Activated naive CD4-positive, alpha-beta T cell treated with anti-CD3 and anti-CD28 coated beads for 36 hours (primary cell): ENCODE measurements at regions not wholly inside any gene's neighbourhood (a gene's known extent, or its start where the extent isn't known, plus 50 kb on each side); places are given as distances from the start of the nearest gene placed in this dataset.

ENCODE experiments used
- CTCF ChIA-PET: fragments of 350-600 bp; sonication (Branson Sonifier 250); formaldehyde crosslinking; loops from one replicate; lab custom pipeline; 2021; ENCODE audit warnings: antibody characterized with exemption; lab: Charles Lee
- DNase-seq: peaks from one replicate; pipeline ENCODE4 v3.0.0-alpha.2; 2020
- H3K27ac Mint-ChIP-seq: one replicate; pipeline ENCODE4 v1.8.0; 2021; ENCODE audit warnings: mild to moderate bottlenecking, mixed read lengths
- H3K27me3 Mint-ChIP-seq: one replicate; pipeline ENCODE4 v1.8.0; 2021; ENCODE audit warnings: low read depth, mixed read lengths
- H3K36me3 Mint-ChIP-seq: one replicate; pipeline ENCODE4 v1.8.0; 2021; ENCODE audit warnings: low read depth, mixed read lengths
- H3K4me1 Mint-ChIP-seq: one replicate; pipeline ENCODE4 v1.8.0; 2021; ENCODE audit warnings: low read depth, mixed read lengths
- H3K4me3 Mint-ChIP-seq: one replicate; pipeline ENCODE4 v1.8.0; 2021; ENCODE audit warnings: mild to moderate bottlenecking, moderate library complexity, mixed read lengths
- H3K9me3 Mint-ChIP-seq: one replicate; pipeline ENCODE4 v1.8.0; 2021; ENCODE audit warnings: mixed read lengths
- intact Hi-C: fragments of 100-400 bp; cut with micrococcal nuclease; formaldehyde crosslinking; loops from one replicate; pipeline ENCODE4 v1.15.1; 2023

DNA sequence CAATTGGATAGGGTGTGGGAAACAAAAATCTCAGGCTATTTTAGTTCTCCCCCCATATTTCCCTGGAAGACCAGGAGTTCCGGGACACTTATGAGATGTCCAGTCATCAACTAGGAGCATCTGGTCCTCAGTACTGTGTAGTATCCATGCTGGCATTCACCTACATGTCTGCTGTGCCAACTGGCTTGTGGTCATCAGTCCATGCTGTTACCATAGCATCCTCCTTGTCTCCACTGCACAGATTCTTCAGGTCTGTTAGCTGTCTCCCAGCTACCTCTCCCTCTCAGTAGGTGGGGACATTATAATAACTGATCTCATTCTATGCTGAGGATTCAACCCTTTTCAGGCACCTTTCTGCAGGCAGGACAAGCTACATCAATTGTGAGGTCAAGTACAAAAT is 302.9 kb downstream of the BARHL2 start:
- H3K9me3 Mint-ChIP-seq = no peaks in the 10 kb centered on the region
- no peak for DNase-seq
- no peak overlapping the region for H3K27ac Mint-ChIP-seq
- no peaks in the 10 kb centered on the region for H3K4me1 Mint-ChIP-seq
- no peaks in the 10 kb centered on the region for H3K36me3 Mint-ChIP-seq
- peaks cover 6% of the 10 kb centered on the region for H3K27me3 Mint-ChIP-seq
- H3K4me3 Mint-ChIP-seq = no peak overlapping the region
- CTCF ChIA-PET = no interaction called here
- intact Hi-C loops = no loop called here

DNA sequence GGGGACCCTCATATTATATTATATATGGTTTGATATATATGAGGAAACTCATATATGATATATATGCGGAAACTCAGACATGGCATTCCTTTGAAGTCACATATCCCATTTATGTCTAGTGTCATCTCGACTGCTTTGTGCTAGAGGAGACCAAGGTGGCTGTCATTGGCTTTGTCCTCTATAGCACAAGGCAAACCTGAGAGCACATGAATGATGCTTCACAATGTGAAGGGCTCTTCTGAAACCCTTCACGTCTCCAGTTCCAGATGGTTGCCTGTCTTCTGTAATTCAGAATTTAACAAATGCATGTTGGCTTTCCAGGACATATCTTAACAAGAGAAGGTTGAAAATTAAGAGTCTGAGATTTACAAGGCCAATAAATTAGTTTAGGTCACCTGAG is 303.6 kb downstream of the BARHL2 start:
- H3K27ac Mint-ChIP-seq = no peak overlapping the region
- no peak for DNase-seq
- no peaks in the 10 kb centered on the region for H3K9me3 Mint-ChIP-seq
- H3K4me1 Mint-ChIP-seq = no peaks in the 10 kb centered on the region
- no peak overlapping the region for H3K4me3 Mint-ChIP-seq
- intact Hi-C loops = no loop called here
- CTCF ChIA-PET = no interaction called here
- peaks cover 6% of the 10 kb centered on the region for H3K27me3 Mint-ChIP-seq
- H3K36me3 Mint-ChIP-seq = no peaks in the 10 kb centered on the region

DNA sequence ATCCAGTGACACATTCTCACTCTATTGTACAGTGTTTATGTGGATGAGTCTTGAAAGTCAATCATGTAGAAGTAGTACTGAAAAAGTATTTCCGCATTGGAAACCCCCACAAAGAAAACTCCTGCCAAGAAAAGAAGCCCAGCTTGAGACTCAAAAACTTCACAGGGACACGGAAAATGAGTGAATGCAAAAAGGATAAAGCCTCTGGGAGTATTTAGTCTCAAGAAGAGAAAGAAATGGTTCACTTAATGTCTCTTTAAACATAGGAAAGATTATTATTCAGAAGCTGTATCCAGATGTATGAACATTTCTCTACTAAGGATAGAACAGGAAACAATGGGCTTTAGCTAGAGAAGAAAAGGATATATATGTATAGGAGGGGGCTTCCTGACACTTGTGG is 304.5 kb downstream of the BARHL2 start:
- Mint-ChIP-seq H3K27me3 (peaks cover 6% of the 10 kb centered on the region), H3K27ac (no peak overlapping the region), H3K4me3 (no peak overlapping the region), H3K9me3 (no peaks in the 10 kb centered on the region), H3K4me1 (no peaks in the 10 kb centered on the region), H3K36me3 (no peaks in the 10 kb centered on the region)
- intact Hi-C loops = no loop called here
- DNase-seq = no peak
- CTCF ChIA-PET = no interaction called here

- CTCF ChIA-PET = no interaction called here
- DNase-seq = no peak
These were observed 305.9 kb downstream of the BARHL2 start for GRCh38 chr1:90411185-90411584.

GRCh38 chr1:90407737-90408136 is 309.4 kb downstream of the BARHL2 start:
- H3K4me3 Mint-ChIP-seq = no peak overlapping the region
- intact Hi-C loops = no loop called here
- H3K36me3 Mint-ChIP-seq = no peaks in the 10 kb centered on the region
- no peak for DNase-seq
- no peaks in the 10 kb centered on the region for H3K4me1 Mint-ChIP-seq
- CTCF ChIA-PET = no interaction called here
- H3K27me3 Mint-ChIP-seq = peaks cover 6% of the 10 kb centered on the region
- H3K9me3 Mint-ChIP-seq = no peaks in the 10 kb centered on the region
- H3K27ac Mint-ChIP-seq = no peak overlapping the region

More at GRCh38 chr1:90411185-90411584, 305.9 kb downstream of the BARHL2 start:
- Mint-ChIP-seq H3K27me3 (peaks cover 6% of the 10 kb centered on the region), H3K4me3 (no peak overlapping the region), H3K4me1 (no peaks in the 10 kb centered on the region), H3K36me3 (no peaks in the 10 kb centered on the region), H3K27ac (no peak overlapping the region), H3K9me3 (no peaks in the 10 kb centered on the region)
- intact Hi-C loops = no loop called here

DNA sequence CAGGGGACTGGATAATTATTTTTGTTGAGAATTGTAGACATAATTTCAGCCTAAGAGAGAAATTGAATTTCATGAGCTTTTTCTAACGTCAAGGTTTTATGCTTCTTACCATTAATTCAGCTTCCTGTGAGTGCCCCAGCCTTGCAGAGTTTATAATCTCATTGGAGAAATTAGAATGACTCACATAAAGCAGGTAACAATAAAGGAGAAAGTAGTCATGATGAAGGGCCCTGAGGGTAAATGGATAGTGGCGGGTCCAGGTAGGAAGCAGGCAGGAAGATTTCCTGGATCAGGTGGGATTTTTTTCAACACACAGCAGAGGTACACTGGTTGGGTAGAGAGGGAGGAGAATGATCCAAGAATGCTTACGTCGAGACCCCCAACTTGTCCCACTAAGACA is 311.4 kb downstream of the BARHL2 start:
- Mint-ChIP-seq H3K27ac (no peak overlapping the region), H3K4me3 (no peak overlapping the region), H3K36me3 (no peaks in the 10 kb centered on the region), H3K4me1 (no peaks in the 10 kb centered on the region), H3K9me3 (no peaks in the 10 kb centered on the region), H3K27me3 (peaks cover 3% of the 10 kb centered on the region)
- intact Hi-C loops = no loop called here
- DNase-seq = no peak
- CTCF ChIA-PET = interaction anchor here (0.6 kb wide), 1 partner anchor 294 kb away, joined by 3 read pairs; no protein-coding TSS in a partner anchor

GRCh38 chr1:90402893-90403849 is 313.9 kb downstream of the BARHL2 start:
- Mint-ChIP-seq H3K27me3 (no peaks in the 10 kb centered on the region), H3K4me3 (no peak overlapping the region), H3K9me3 (no peaks in the 10 kb centered on the region), H3K27ac (no peak overlapping the region), H3K36me3 (no peaks in the 10 kb centered on the region), H3K4me1 (no peaks in the 10 kb centered on the region)
- CTCF ChIA-PET = no interaction called here
- no peak for DNase-seq
- intact Hi-C loops = no loop called here

DNA sequence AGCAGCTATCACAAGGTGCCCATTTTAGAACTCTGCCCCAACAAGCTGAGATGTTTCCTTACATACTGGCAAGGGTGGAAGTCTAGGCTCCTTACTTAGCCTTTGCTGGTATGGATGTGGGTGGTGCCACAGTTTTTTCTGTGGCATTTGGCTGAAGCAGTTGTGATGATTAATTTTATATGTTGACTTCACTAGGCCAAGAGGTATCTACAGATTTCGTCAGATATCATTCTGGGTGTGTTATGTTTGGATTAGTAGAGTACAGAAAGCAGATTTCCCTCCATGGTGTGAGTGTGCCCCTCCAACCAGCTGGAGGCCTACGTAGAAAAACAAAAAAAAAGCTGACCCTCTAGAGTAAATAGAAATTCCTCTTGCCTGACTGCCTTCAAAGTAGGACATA is 317.0 kb downstream of the BARHL2 start:
- Mint-ChIP-seq H3K9me3 (no peaks in the 10 kb centered on the region), H3K27me3 (no peaks in the 10 kb centered on the region), H3K27ac (no peak overlapping the region), H3K36me3 (no peaks in the 10 kb centered on the region), H3K4me3 (no peak overlapping the region), H3K4me1 (no peaks in the 10 kb centered on the region)
- CTCF ChIA-PET = interaction anchor here (0.6 kb wide), 1 partner anchor 11 kb away, joined by 3 read pairs; no protein-coding TSS in a partner anchor
- DNase-seq = no peak
- intact Hi-C loops = no loop called here

DNA sequence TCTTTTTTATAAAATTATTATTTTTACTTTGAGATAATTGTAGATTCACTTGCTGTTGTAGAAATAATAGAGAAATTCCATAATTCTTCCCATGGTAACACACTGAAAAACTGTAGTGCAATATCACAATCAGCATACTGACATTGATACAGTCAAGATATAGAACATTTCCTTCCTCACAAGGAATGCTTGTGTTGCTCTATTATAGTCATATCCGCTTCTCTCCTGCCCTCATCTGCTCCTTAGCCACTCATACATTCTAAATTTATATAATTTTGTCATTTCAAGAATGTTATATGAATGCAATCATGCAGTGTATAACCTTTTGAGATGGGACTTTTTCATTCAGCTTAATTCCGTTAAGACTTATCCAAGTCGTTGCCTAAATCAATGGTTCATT is 320.2 kb downstream of the BARHL2 start:
- Mint-ChIP-seq H3K36me3 (no peaks in the 10 kb centered on the region), H3K4me1 (no peaks in the 10 kb centered on the region), H3K4me3 (no peak overlapping the region), H3K27me3 (no peaks in the 10 kb centered on the region), H3K27ac (no peak overlapping the region), H3K9me3 (no peaks in the 10 kb centered on the region)
- CTCF ChIA-PET = no interaction called here
- no peak for DNase-seq
- intact Hi-C loops = no loop called here

GRCh38 chr1:90394247-90394646 is 322.9 kb downstream of the BARHL2 start:
- H3K36me3 Mint-ChIP-seq = no peaks in the 10 kb centered on the region
- H3K4me3 Mint-ChIP-seq = no peak overlapping the region
- H3K27ac Mint-ChIP-seq = no peak overlapping the region
- no peaks in the 10 kb centered on the region for H3K9me3 Mint-ChIP-seq
- no peaks in the 10 kb centered on the region for H3K27me3 Mint-ChIP-seq
- intact Hi-C loops = no loop called here
- no peak for DNase-seq
- no peaks in the 10 kb centered on the region for H3K4me1 Mint-ChIP-seq
- CTCF ChIA-PET = no interaction called here

DNA sequence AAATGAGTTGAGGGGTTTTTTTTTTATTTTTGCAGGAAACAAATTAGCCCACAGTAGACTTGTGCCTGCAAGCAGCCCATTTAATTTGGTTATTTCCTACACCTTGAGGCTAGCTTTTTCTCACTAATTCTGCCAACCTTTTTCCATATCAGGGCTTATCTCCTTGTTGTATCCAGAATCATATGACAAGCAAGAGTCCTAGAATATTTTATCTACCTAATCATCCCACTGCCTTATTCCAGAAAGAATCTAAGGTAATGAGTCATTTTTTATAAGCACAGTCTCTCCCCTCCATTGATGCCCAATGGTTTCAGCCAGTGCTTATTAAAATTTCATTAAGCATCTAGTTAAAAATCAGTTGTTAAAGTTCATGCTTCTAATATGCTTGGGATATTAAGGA is 324.1 kb downstream of the BARHL2 start:
- intact Hi-C loops = no loop called here
- CTCF ChIA-PET = no interaction called here
- no peaks in the 10 kb centered on the region for H3K4me1 Mint-ChIP-seq

DNA sequence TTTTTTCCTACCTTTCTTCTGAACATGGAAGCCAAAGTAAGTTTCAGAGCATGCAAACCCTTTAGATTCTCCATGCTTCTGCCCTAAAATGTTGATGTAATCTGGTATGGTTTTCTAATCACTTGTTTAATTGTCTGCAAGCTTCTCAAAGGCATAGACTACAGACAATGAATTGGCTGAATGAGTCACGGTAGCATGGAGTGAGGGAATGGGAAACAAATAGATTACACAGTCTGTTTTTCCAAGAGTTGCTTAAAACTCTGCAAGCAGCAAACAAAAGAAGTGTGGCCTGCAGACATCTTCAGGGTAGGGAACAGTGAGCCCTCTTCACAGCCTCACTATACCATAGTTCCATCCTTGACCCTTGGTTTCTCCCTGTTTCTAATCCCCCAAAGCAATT is 326.0 kb downstream of the BARHL2 start:
- CTCF ChIA-PET = no interaction called here
- DNase-seq = no peak
- Mint-ChIP-seq H3K9me3 (no peaks in the 10 kb centered on the region), H3K4me1 (no peaks in the 10 kb centered on the region), H3K27ac (no peak overlapping the region), H3K4me3 (no peak overlapping the region), H3K27me3 (no peaks in the 10 kb centered on the region), H3K36me3 (no peaks in the 10 kb centered on the region)
- intact Hi-C loops = no loop called here

More for the DNA sequence above, 324.1 kb downstream of the BARHL2 start:
- Mint-ChIP-seq H3K27me3 (no peaks in the 10 kb centered on the region), H3K9me3 (no peaks in the 10 kb centered on the region), H3K4me3 (no peak overlapping the region), H3K27ac (no peak overlapping the region), H3K36me3 (no peaks in the 10 kb centered on the region)
- no peak for DNase-seq

GRCh38 chr1:90387805-90388204 is 329.3 kb downstream of the BARHL2 start:
- no peak overlapping the region for H3K27ac Mint-ChIP-seq
- CTCF ChIA-PET = no interaction called here
- intact Hi-C loops = no loop called here
- no peaks in the 10 kb centered on the region for H3K4me1 Mint-ChIP-seq
- no peak for DNase-seq
- H3K36me3 Mint-ChIP-seq = no peaks in the 10 kb centered on the region
- H3K4me3 Mint-ChIP-seq = no peak overlapping the region
- no peaks in the 10 kb centered on the region for H3K9me3 Mint-ChIP-seq
- H3K27me3 Mint-ChIP-seq = no peaks in the 10 kb centered on the region
